ENCODE measurements at regions not wholly inside any gene's neighbourhood (a gene's known extent, or its start where the extent isn't known, plus 50 kb on each side); places are given as distances from the start of the nearest gene placed in this dataset.

GRCh38 chrX:104330966-104331365 lies 76.2 kb upstream of the ESX1 start:
- TF ChIP-seq BACH1 (tag; IDR thresholded peaks at IDR 0.05) (no peak), RAD21 (CRISPR knock-in tag; conservative IDR thresholded peaks at IDR 0.05 in 1 of 2, IDR thresholded peaks at IDR 0.05 in 1 of 2) (no peak), TAF1 (IDR thresholded peaks at IDR 0.05; ENCODE audit: control insufficient read depth, extremely low read depth, insufficient read depth, low read length, severe bottlenecking) (no peak), SMAD3 (CRISPR knock-in tag; conservative IDR thresholded peaks at IDR 0.05) (no peak), GABPA (tag; conservative IDR thresholded peaks at IDR 0.05; ENCODE audit: low read depth) (no peak), ATF3 (IDR thresholded peaks at IDR 0.05) (no peak), ATF3 (CRISPR knock-in tag; conservative IDR thresholded peaks at IDR 0.05) (no peak), HDAC2 (IDR thresholded peaks at IDR 0.05) (no peak), CTCF (IDR thresholded peaks at IDR 0.05 in 2 of 3, conservative IDR thresholded peaks at IDR 0.05 in 1 of 3; ENCODE audit: insufficient read depth in 2 of 3, low read depth in 1 of 3, low read length in 3 of 3) (no peak), ATF2 (CRISPR knock-in tag; IDR thresholded peaks at IDR 0.05) (no peak), FIP1L1 (IDR thresholded peaks at IDR 0.05; ENCODE audit: low read depth, low read length, poor library complexity, severe bottlenecking) (no peak), ZC3H4 (CRISPR knock-in tag; IDR thresholded peaks at IDR 0.05; ENCODE audit: borderline replicate concordance) (no peak), CTCFL (IDR thresholded peaks at IDR 0.05; ENCODE audit: borderline replicate concordance, insufficient read depth, low read depth, low read length, poor library complexity, severe bottlenecking) (no peak), NCOA4 (IDR thresholded peaks at IDR 0.05; ENCODE audit: partially characterized antibody) (no peak), EP300 (IDR thresholded peaks at IDR 0.05; ENCODE audit: low read length) (no peak)

All from K562 (cell line).